ENCODE measurements at regions not wholly inside any gene's neighbourhood (a gene's known extent, or its start where the extent isn't known, plus 50 kb on each side); places are given as distances from the start of the nearest gene placed in this dataset.

DNA sequence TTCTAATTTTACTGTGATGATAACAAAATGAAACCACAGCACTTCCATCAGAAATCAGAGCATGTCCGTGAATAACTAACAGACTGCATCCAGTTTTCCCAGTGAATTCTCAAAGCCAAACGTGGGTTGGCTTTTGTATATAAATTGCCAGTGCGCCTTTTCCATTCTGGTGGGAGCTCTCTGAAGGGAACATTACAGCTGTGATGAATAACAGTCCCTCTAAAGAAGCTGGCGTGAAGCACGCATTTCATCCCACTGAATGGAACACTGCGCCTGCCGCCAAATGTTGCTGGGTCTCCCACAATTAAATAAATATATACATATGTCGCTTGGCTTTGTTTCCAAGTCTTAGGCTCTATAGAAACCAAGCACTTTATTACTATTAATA lies 113.0 kb upstream of the PFN2 start:
- Histone ChIP-seq H3F3A (ENCODE audit: insufficient read depth) (no peaks in the 10 kb centered on the region), H3K4me3 (ENCODE audit: insufficient read depth, low read length, poor library complexity, severe bottlenecking) (no peak overlapping the region), H3K9me2 (replicated peaks; ENCODE audit: insufficient read depth, low read length) (no peaks in the 10 kb centered on the region), H3K9ac (ENCODE audit: low read length) (no peak overlapping the region), H2AFZ (ENCODE audit: low read depth, low read length, severe bottlenecking) (no peak overlapping the region), H4K20me1 (ENCODE audit: low read depth, low read length) (no peaks in the 10 kb centered on the region), H3K9me3 (ENCODE audit: insufficient read depth, low read length) (no peaks in the 10 kb centered on the region), H3K27me3 (ENCODE audit: low read length) (no peaks in the 10 kb centered on the region), H3K36me3 (ENCODE audit: low read length) (no peaks in the 10 kb centered on the region), H3K27ac (ENCODE audit: low read depth, low read length) (no peak overlapping the region), H3K79me2 (ENCODE audit: insufficient read depth, low read length) (no peaks in the 10 kb centered on the region), H3K4me2 (ENCODE audit: low read depth, low read length, poor library complexity, severe bottlenecking) (no peak overlapping the region)
- TF ChIP-seq EZH2phosphoT487 (conservative IDR thresholded peaks at IDR 0.05; ENCODE audit: low read length) = no peak
- TF ChIP-seq, protein P1, sequence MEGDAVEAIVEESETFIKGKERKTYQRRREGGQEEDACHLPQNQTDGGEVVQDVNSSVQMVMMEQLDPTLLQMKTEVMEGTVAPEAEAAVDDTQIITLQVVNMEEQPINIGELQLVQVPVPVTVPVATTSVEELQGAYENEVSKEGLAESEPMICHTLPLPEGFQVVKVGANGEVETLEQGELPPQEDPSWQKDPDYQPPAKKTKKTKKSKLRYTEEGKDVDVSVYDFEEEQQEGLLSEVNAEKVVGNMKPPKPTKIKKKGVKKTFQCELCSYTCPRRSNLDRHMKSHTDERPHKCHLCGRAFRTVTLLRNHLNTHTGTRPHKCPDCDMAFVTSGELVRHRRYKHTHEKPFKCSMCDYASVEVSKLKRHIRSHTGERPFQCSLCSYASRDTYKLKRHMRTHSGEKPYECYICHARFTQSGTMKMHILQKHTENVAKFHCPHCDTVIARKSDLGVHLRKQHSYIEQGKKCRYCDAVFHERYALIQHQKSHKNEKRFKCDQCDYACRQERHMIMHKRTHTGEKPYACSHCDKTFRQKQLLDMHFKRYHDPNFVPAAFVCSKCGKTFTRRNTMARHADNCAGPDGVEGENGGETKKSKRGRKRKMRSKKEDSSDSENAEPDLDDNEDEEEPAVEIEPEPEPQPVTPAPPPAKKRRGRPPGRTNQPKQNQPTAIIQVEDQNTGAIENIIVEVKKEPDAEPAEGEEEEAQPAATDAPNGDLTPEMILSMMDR (IDR thresholded peaks at IDR 0.05; ENCODE audit: insufficient read depth, low read length, poor library complexity, severe bottlenecking) = no peak

DNA sequence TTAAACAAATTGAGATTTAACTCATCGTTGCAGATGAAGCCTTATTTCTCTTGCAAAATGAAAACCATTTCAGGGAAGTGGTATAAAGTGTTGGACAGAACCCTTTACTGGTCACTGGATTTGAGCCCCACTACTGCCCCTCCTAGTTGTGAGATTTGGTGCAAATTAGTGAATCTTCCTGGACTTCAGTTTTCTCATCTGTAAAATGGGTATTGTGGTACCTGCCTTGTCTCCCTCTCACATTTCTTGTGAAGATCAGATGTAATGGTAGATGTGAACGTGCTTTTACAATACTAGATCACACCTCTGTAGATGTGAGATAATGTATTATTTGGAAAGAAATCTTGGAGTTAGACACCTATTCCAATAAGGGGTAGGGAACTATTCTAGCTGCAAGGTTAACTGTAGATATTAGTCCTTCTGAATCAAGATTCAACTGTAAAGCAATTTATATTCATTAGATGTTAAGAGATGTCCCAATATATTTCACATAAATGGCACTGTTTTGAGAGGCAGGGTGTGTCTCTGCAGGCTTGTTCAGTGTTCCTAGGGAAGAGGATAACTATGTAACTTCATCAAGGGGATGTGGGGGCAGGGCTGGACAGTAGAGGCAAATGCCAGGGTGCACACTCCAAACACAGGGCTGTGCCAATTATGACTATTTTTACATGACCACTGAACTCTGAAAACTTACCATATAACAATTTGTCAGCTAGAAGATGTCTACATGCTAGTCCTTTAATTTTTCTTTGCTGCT lies 112.4 kb upstream of the PFN2 start:
- no peaks in the 10 kb centered on the region for H3K79me2 ChIP-seq (ENCODE audit: insufficient read depth, low read length)
- H3K9me3 ChIP-seq (ENCODE audit: insufficient read depth, low read length) = no peaks in the 10 kb centered on the region
- H3K9ac ChIP-seq (ENCODE audit: low read length) = no peak overlapping the region
- no peak overlapping the region for H3K4me3 ChIP-seq (ENCODE audit: insufficient read depth, low read length, poor library complexity, severe bottlenecking)
- no peaks in the 10 kb centered on the region for H3K27me3 ChIP-seq (ENCODE audit: low read length)
- no peak overlapping the region for H3K4me2 ChIP-seq (ENCODE audit: low read depth, low read length, poor library complexity, severe bottlenecking)
- no peaks in the 10 kb centered on the region for H3F3A ChIP-seq (ENCODE audit: insufficient read depth)
- H2AFZ ChIP-seq (ENCODE audit: low read depth, low read length, severe bottlenecking) = no peak overlapping the region
- H3K36me3 ChIP-seq (ENCODE audit: low read length) = no peaks in the 10 kb centered on the region
- no peak for TF ChIP-seq EZH2phosphoT487 (conservative IDR thresholded peaks at IDR 0.05; ENCODE audit: low read length)
- TF ChIP-seq, protein P1 (IDR thresholded peaks at IDR 0.05; ENCODE audit: insufficient read depth, low read length, poor library complexity, severe bottlenecking) = no peak
- H4K20me1 ChIP-seq (ENCODE audit: low read depth, low read length) = no peaks in the 10 kb centered on the region
- H3K27ac ChIP-seq (ENCODE audit: low read depth, low read length) = no peak overlapping the region
- no peaks in the 10 kb centered on the region for H3K9me2 ChIP-seq (replicated peaks; ENCODE audit: insufficient read depth, low read length)

DNA sequence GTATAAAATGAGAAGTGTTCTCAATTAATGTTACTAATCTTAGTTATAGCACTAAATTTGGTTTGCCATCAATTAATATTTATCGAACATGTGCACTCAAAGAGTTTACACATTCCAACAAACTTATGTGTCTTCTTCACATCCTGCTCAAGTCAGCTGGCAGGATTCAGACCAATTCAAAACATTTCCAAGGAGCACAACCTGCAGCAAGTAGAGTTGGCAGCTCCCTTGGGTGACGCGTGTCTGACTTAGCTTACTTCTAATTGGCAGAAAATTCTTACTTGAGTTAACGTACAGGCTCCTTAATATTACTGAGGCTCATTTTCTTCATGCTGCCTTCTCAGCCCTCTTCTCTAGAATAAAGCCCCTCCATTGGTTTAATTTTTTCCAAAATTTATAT lies 110.4 kb upstream of the PFN2 start:
- Histone ChIP-seq H3F3A (ENCODE audit: insufficient read depth) (no peaks in the 10 kb centered on the region), H3K4me3 (ENCODE audit: insufficient read depth, low read length, poor library complexity, severe bottlenecking) (no peak overlapping the region), H3K4me2 (ENCODE audit: low read depth, low read length, poor library complexity, severe bottlenecking) (no peak overlapping the region), H3K9me2 (replicated peaks; ENCODE audit: insufficient read depth, low read length) (no peaks in the 10 kb centered on the region), H2AFZ (ENCODE audit: low read depth, low read length, severe bottlenecking) (no peak overlapping the region), H3K36me3 (ENCODE audit: low read length) (no peaks in the 10 kb centered on the region), H3K9ac (ENCODE audit: low read length) (no peak overlapping the region), H4K20me1 (ENCODE audit: low read depth, low read length) (no peaks in the 10 kb centered on the region), H3K27ac (ENCODE audit: low read depth, low read length) (no peak overlapping the region), H3K79me2 (ENCODE audit: insufficient read depth, low read length) (no peaks in the 10 kb centered on the region), H3K9me3 (ENCODE audit: insufficient read depth, low read length) (no peaks in the 10 kb centered on the region; the same call in 1 of the 2 replicates), H3K27me3 (ENCODE audit: low read length) (no peaks in the 10 kb centered on the region)
- TF ChIP-seq, protein P1 (IDR thresholded peaks at IDR 0.05; ENCODE audit: insufficient read depth, low read length, poor library complexity, severe bottlenecking) = no peak
- no peak for TF ChIP-seq EZH2phosphoT487 (conservative IDR thresholded peaks at IDR 0.05; ENCODE audit: low read length)
